ENCODE measurements at regions not wholly inside any gene's neighbourhood (a gene's known extent, or its start where the extent isn't known, plus 50 kb on each side); places are given as distances from the start of the nearest gene placed in this dataset.

GRCh38 chrX:42097486-42097885, 174.1 kb upstream of the CASK start:
- Histone ChIP-seq H3K4me1 (ENCODE audit: low read length) (no peaks in the 10 kb centered on the region), H3K79me2 (ENCODE audit: low read length) (no peaks in the 10 kb centered on the region), H3K4me3 (ENCODE audit: low read length) (no peak overlapping the region), H3K36me3 (replicated peaks; ENCODE audit: insufficient read depth, low read length) (no peaks in the 10 kb centered on the region), H3K4me2 (ENCODE audit: low read depth, low read length) (no peak overlapping the region), H3K27ac (ENCODE audit: low read length) (no peak overlapping the region), H2AFZ (ENCODE audit: low read length) (no peak overlapping the region), H3K9me2 (replicated peaks; ENCODE audit: insufficient read depth, low read length) (no peaks in the 10 kb centered on the region), H3K9me3 (replicated peaks; ENCODE audit: insufficient read depth, low read length) (no peaks in the 10 kb centered on the region), H4K20me1 (ENCODE audit: insufficient read depth, low read length) (no peaks in the 10 kb centered on the region), H3F3A (ENCODE audit: insufficient read depth, low read length) (no peaks in the 10 kb centered on the region), H3K9ac (ENCODE audit: low read length) (no peak overlapping the region), H3K27me3 (replicated peaks; ENCODE audit: insufficient read depth, low read length) (no peaks in the 10 kb centered on the region)
- TF ChIP-seq, protein P1, sequence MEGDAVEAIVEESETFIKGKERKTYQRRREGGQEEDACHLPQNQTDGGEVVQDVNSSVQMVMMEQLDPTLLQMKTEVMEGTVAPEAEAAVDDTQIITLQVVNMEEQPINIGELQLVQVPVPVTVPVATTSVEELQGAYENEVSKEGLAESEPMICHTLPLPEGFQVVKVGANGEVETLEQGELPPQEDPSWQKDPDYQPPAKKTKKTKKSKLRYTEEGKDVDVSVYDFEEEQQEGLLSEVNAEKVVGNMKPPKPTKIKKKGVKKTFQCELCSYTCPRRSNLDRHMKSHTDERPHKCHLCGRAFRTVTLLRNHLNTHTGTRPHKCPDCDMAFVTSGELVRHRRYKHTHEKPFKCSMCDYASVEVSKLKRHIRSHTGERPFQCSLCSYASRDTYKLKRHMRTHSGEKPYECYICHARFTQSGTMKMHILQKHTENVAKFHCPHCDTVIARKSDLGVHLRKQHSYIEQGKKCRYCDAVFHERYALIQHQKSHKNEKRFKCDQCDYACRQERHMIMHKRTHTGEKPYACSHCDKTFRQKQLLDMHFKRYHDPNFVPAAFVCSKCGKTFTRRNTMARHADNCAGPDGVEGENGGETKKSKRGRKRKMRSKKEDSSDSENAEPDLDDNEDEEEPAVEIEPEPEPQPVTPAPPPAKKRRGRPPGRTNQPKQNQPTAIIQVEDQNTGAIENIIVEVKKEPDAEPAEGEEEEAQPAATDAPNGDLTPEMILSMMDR (IDR thresholded peaks at IDR 0.05; ENCODE audit: low read length): no peak
- TF ChIP-seq EZH2phosphoT487 (IDR thresholded peaks at IDR 0.05; ENCODE audit: low read length) (no peak), EZH2 (optimal IDR thresholded peaks at IDR 0.05; ENCODE audit: low read depth, low read length) (no peak)
- no peak for DNase-seq

- H3K36me3 ChIP-seq (replicated peaks; ENCODE audit: insufficient read depth, low read length): no peaks in the 10 kb centered on the region
- no peaks in the 10 kb centered on the region for H4K20me1 ChIP-seq (ENCODE audit: insufficient read depth, low read length)
- no peak overlapping the region for H3K4me2 ChIP-seq (ENCODE audit: low read depth, low read length)
- TF ChIP-seq, protein P1 (IDR thresholded peaks at IDR 0.05; ENCODE audit: low read length): no peak
- no peak for TF ChIP-seq EZH2 (optimal IDR thresholded peaks at IDR 0.05; ENCODE audit: low read depth, low read length)
- no peak for TF ChIP-seq EZH2phosphoT487 (IDR thresholded peaks at IDR 0.05; ENCODE audit: low read length)
- no peaks in the 10 kb centered on the region for H3K4me1 ChIP-seq (ENCODE audit: low read length)
- no peaks in the 10 kb centered on the region for H3F3A ChIP-seq (ENCODE audit: insufficient read depth, low read length)
- no peak overlapping the region for H3K9ac ChIP-seq (ENCODE audit: low read length)
- H3K27ac ChIP-seq (ENCODE audit: low read length): no peak overlapping the region
- DNase-seq: no peak
- no peak overlapping the region for H3K4me3 ChIP-seq (ENCODE audit: low read length)
- no peaks in the 10 kb centered on the region for H3K27me3 ChIP-seq (replicated peaks; ENCODE audit: insufficient read depth, low read length)
- no peaks in the 10 kb centered on the region for H3K9me3 ChIP-seq (replicated peaks; ENCODE audit: insufficient read depth, low read length)
- no peaks in the 10 kb centered on the region for H3K79me2 ChIP-seq (ENCODE audit: low read length)
- H2AFZ ChIP-seq (ENCODE audit: low read length): no peak overlapping the region
- H3K9me2 ChIP-seq (replicated peaks; ENCODE audit: insufficient read depth, low read length): no peaks in the 10 kb centered on the region
Measured at GRCh38 chrX:42096265-42096920, 173.0 kb upstream of the CASK start.

DNA sequence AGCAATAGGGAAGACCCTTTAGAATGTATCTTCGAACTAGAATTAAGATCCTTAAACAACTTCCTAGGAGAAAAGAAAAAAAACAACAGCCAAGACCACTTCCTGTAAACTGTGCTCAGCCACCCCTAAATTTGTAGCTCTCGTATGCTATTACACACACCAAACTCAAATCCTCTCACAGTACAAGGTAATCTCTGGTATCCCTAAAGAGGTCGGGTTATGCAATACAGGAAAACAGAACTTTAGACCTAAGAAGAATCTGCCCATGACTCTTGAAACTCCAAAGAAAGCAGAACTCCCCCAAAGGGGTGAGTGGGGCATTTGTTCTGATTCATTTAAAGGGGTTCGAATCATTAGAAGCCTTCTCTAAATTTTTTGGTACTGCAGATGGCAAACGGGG, 170.9 kb upstream of the CASK start:
- no peaks in the 10 kb centered on the region for H3K9me2 ChIP-seq (replicated peaks; ENCODE audit: insufficient read depth, low read length)
- H3K27me3 ChIP-seq (replicated peaks; ENCODE audit: insufficient read depth, low read length): no peaks in the 10 kb centered on the region
- no peak overlapping the region for H2AFZ ChIP-seq (ENCODE audit: low read length)
- H3K36me3 ChIP-seq (replicated peaks; ENCODE audit: insufficient read depth, low read length): no peaks in the 10 kb centered on the region
- no peak overlapping the region for H3K4me2 ChIP-seq (ENCODE audit: low read depth, low read length)
- no peak overlapping the region for H3K4me3 ChIP-seq (ENCODE audit: low read length)
- H3K4me1 ChIP-seq (ENCODE audit: low read length): no peaks in the 10 kb centered on the region
- no peaks in the 10 kb centered on the region for H3F3A ChIP-seq (ENCODE audit: insufficient read depth, low read length)
- H3K9ac ChIP-seq (ENCODE audit: low read length): no peak overlapping the region
- no peak for DNase-seq
- TF ChIP-seq, protein P1 (IDR thresholded peaks at IDR 0.05; ENCODE audit: low read length): no peak
- TF ChIP-seq EZH2 (optimal IDR thresholded peaks at IDR 0.05; ENCODE audit: low read depth, low read length) (no peak), EZH2phosphoT487 (IDR thresholded peaks at IDR 0.05; ENCODE audit: low read length) (no peak)
- no peak overlapping the region for H3K27ac ChIP-seq (ENCODE audit: low read length)
- H3K79me2 ChIP-seq (ENCODE audit: low read length): no peaks in the 10 kb centered on the region
- H3K9me3 ChIP-seq (replicated peaks; ENCODE audit: insufficient read depth, low read length): no peaks in the 10 kb centered on the region
- H4K20me1 ChIP-seq (ENCODE audit: insufficient read depth, low read length): no peaks in the 10 kb centered on the region

All from MM.1S (cell line).